DND-41 (cell line): ENCODE measurements at regions not wholly inside any gene's neighbourhood (a gene's known extent, or its start where the extent isn't known, plus 50 kb on each side); places are given as distances from the start of the nearest gene placed in this dataset.

Experiments
- CTCF ChIP-seq: IDR thresholded peaks from 2 replicates; pipeline ENCODE4 v1.5.1; 2012; ENCODE audit warnings: borderline replicate concordance, low read length, moderate library complexity, mild to moderate bottlenecking; ENCODE audit not compliant: poor library complexity, severe bottlenecking; ENCODE audit errors: extremely low read depth
- EZH2 ChIP-seq: IDR thresholded peaks from 3 replicates; pipeline ENCODE4 v1.6.1; 2012; ENCODE audit warnings: borderline replicate concordance, low read depth, mild to moderate bottlenecking, moderate library complexity, low read length, inconsistent platforms; ENCODE audit not compliant: severe bottlenecking

- TF ChIP-seq CTCF = no peak
- TF ChIP-seq EZH2 = no peak
Measured at GRCh38 chr14:98240376-98240775, 1031.6 kb downstream of the BCL11B start.
